ENCODE measurements at regions not wholly inside any gene's neighbourhood (a gene's known extent, or its start where the extent isn't known, plus 50 kb on each side); places are given as distances from the start of the nearest gene placed in this dataset.

GRCh38 chr18:39871961-39872360, 2083.1 kb upstream of the PIK3C3 start:
- Histone ChIP-seq H3K18ac (ENCODE audit: extremely low read depth, low read length) (no peak overlapping the region), H3K23me2 (ENCODE audit: low read depth, low read length) (no peaks in the 10 kb centered on the region), H3K4me1 (replicated peaks in 1 of 4; ENCODE audit: control insufficient read depth in 3 of 4, insufficient read depth in 4 of 4, low read length in 3 of 4) (no peaks in the 10 kb centered on the region), H2AK5ac (ENCODE audit: low read depth, low read length) (no peak overlapping the region), H3K36me3 (ENCODE audit: control insufficient read depth in 2 of 4, insufficient read depth in 4 of 4, low read length in 3 of 4) (no peaks in the 10 kb centered on the region), H3K14ac (ENCODE audit: insufficient read length) (no peak overlapping the region), H3K56ac (replicated peaks; ENCODE audit: insufficient read length, low read depth, low read length) (no peak overlapping the region), H2AFZ (ENCODE audit: low read length) (no peak overlapping the region), H2BK20ac (ENCODE audit: low read length) (no peak overlapping the region), H4K20me1 (replicated peaks in 1 of 2; ENCODE audit: control insufficient read depth in 1 of 2, insufficient read depth in 2 of 2, low read length in 2 of 2) (no peaks in the 10 kb centered on the region), H4K91ac (replicated peaks; ENCODE audit: insufficient read length, low read length) (no peak overlapping the region), H3K79me2 (ENCODE audit: control insufficient read depth in 1 of 2, insufficient read depth in 2 of 2, low read length in 2 of 2) (no peaks in the 10 kb centered on the region), H3K27me3 (replicated peaks in 1 of 4; ENCODE audit: control insufficient read depth in 3 of 4, extremely low read depth in 1 of 4, insufficient read depth in 3 of 4, low read length in 3 of 4) (no peaks in the 10 kb centered on the region), H3K4me2 (ENCODE audit: insufficient read depth in 1 of 2, low read depth in 2 of 2, low read length in 2 of 2) (no peak overlapping the region), H3K4ac (replicated peaks; ENCODE audit: insufficient read length, low read depth, low read length) (no peak overlapping the region), H2BK12ac (ENCODE audit: low read depth, low read length) (no peak overlapping the region), H2BK5ac (ENCODE audit: low read depth, low read length) (no peak overlapping the region), H3K23ac (ENCODE audit: insufficient read length) (no peak overlapping the region), H2BK120ac (replicated peaks; ENCODE audit: low read depth, low read length) (no peak overlapping the region), H3K4me3 (ENCODE audit: extremely low read depth in 1 of 4, insufficient read depth in 2 of 4, low read depth in 3 of 4, low read length in 4 of 4) (no peak overlapping the region), H3K27ac (ENCODE audit: low read depth, low read length) (no peak overlapping the region), H4K8ac (ENCODE audit: extremely low read depth, insufficient read depth, low read length) (no peak overlapping the region), H2BK15ac (ENCODE audit: low read length) (no peak overlapping the region), H3K9ac (replicated peaks in 1 of 4; ENCODE audit: extremely low read depth in 1 of 4, low read depth in 3 of 4, low read length in 3 of 4) (no peak overlapping the region), H3K9me3 (ENCODE audit: insufficient read depth in 2 of 2, low read depth in 1 of 2, low read length in 1 of 2) (no peaks in the 10 kb centered on the region), H4K5ac (ENCODE audit: insufficient read length, low read depth, low read length) (no peak overlapping the region), H3K79me1 (ENCODE audit: low read depth, low read length) (no peaks in the 10 kb centered on the region)
- TF ChIP-seq YY1 (IDR thresholded peaks at IDR 0.05; ENCODE audit: low read depth, low read length) (no peak), KDM5A (IDR thresholded peaks at IDR 0.05; ENCODE audit: low read length) (no peak), SRF (IDR thresholded peaks at IDR 0.05; ENCODE audit: low read depth, low read length) (no peak), RNF2 (IDR thresholded peaks at IDR 0.05; ENCODE audit: borderline replicate concordance, low read depth, low read length, missing control alignments, poor library complexity, severe bottlenecking) (no peak), TAF1 (IDR thresholded peaks at IDR 0.05; ENCODE audit: low read depth, low read length) (no peak), ZNF274 (IDR thresholded peaks at IDR 0.05; ENCODE audit: borderline replicate concordance, extremely low read depth, low read length) (no peak), JUN (IDR thresholded peaks at IDR 0.05; ENCODE audit: low read depth, low read length) (no peak), KDM4A (IDR thresholded peaks at IDR 0.05; ENCODE audit: low read depth, low read length, severe bottlenecking) (no peak), POU5F1 (IDR thresholded peaks at IDR 0.05; ENCODE audit: low read depth, low read length) (no peak), RFX5 (IDR thresholded peaks at IDR 0.05; ENCODE audit: borderline replicate concordance, low read depth, low read length) (no peak), CHD1 (IDR thresholded peaks at IDR 0.05; ENCODE audit: low read depth, low read length) (no peak), KDM1A (IDR thresholded peaks at IDR 0.05; ENCODE audit: borderline replicate concordance, low read length) (no peak), SIX5 (IDR thresholded peaks at IDR 0.05; ENCODE audit: low read depth, low read length) (no peak)
- TF ChIP-seq, protein P1, sequence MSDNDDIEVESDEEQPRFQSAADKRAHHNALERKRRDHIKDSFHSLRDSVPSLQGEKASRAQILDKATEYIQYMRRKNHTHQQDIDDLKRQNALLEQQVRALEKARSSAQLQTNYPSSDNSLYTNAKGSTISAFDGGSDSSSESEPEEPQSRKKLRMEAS (IDR thresholded peaks at IDR 0.05): no peak
- 90% methylated on average over 3 of the region's 3 CpGs; no CpG with 5 or more reads in 1 of the 2 experiments for WGBS, 2 experiments (ENCODE audit: extremely low coverage in 1 of 2, insufficient coverage in 1 of 2, insufficient read length in 1 of 2, insufficient replicate concordance in 2 of 2, low coverage in 1 of 2, low lambda C conversion rate in 2 of 2, missing lambda C conversion rate in 1 of 2)
- DNase-seq (ENCODE audit: low read depth in 1 of 2, low spot score in 2 of 2): no peak
- CTCF ChIA-PET (ENCODE audit: partially characterized antibody): interaction anchor here (1.4 kb wide), 2 partner anchors 11 to 94 kb away, joined by 4 to 6 read pairs; no protein-coding TSS in a partner anchor
- POLR2A ChIA-PET (ENCODE audit: partially characterized antibody): no interaction called here
- no peak for FAIRE-seq

Measured in H1 (cell line).